Left cardiac atrium (tissue), 4 donors: ENCODE measurements at regions not wholly inside any gene's neighbourhood (a gene's known extent, or its start where the extent isn't known, plus 50 kb on each side); places are given as distances from the start of the nearest gene placed in this dataset.
"Not testable (repeated sequence)": the region's sequence is repeated elsewhere in the genome, so short reads cannot be mapped to it uniquely, and the experiment has no call there.

ENCODE experiments used
- ATAC-seq, 2 donors: fragments of 200-7000 bp; cut with Tn5 transposase; one replicate each; pipeline ENCODE4 v1.9.1; 2020; ENCODE audit warnings: mild to moderate bottlenecking in 2 of 2, moderate library complexity in 2 of 2
- DNase-seq: peaks from one replicate; pipeline ENCODE4 v3.0.0-alpha.2; 2020
- intact Hi-C, 2 donors: fragments of 100-400 bp; cut with DNase I; formaldehyde crosslinking; loops; one replicate each; pipeline versions ENCODE4 v1.14.1 to v1.15.1; 2022 to 2023
- donor health status: DM: no; HTN: yes; CAD: no.
- donor health status: DM: no; HTN: yes; CAD: no; lungs with severe emphysema.
- donor health status: DM: yes; HTN: yes; CAD: no.
- donor health status: Dilated cardiomyopathy.

- ATAC-seq (peak; percentile 65 to 92), DNase-seq (no peak)
- intact Hi-C loops, result no loop called here
Measured at GRCh38 chr2:67322353-67323001, 74.7 kb upstream of the ETAA1 start.

GRCh38 chr2:67323209-67323991 is 73.7 kb upstream of the ETAA1 start:
- DNase-seq (no peak), ATAC-seq (no peak)
- intact Hi-C loops, result no loop called here

- ATAC-seq (no peak), DNase-seq (no peak)
- intact Hi-C loops, result no loop called here
Measured at GRCh38 chr2:67329513-67329912, 67.6 kb upstream of the ETAA1 start.

GRCh38 chr2:67329951-67330350 is 67.2 kb upstream of the ETAA1 start:
- no peak for ATAC-seq
- no peak for DNase-seq
- intact Hi-C loops, result no loop called here

- DNase-seq, intact Hi-C loops, ATAC-seq: not testable (repeated sequence)
Measured at GRCh38 chr2:67331419-67332086, 65.6 kb upstream of the ETAA1 start.

GRCh38 chr2:67337903-67338302 is 59.2 kb upstream of the ETAA1 start:
- DNase-seq (no peak), ATAC-seq (no peak)
- intact Hi-C loops, result no loop called here

- ATAC-seq (no peak), DNase-seq (no peak)
- intact Hi-C loops, result no loop called here
Measured at GRCh38 chr2:67338601-67339233, 58.4 kb upstream of the ETAA1 start.

GRCh38 chr2:67339234-67339885 is 57.8 kb upstream of the ETAA1 start:
- DNase-seq (no peak), ATAC-seq (no peak)
- intact Hi-C loops, result no loop called here

- ATAC-seq (peak; percentile 78 to 93), DNase-seq (peak; percentile 26)
- intact Hi-C loops, result loop anchor here in 1 of 2 donors (10.0 kb wide), 2 partner anchors 74 to 314 kb away; no protein-coding TSS in a partner anchor
Measured at GRCh38 chr2:67340133-67341011, 56.8 kb upstream of the ETAA1 start.

GRCh38 chr2:67341012-67341318 is 56.2 kb upstream of the ETAA1 start:
- DNase-seq (no peak), ATAC-seq (no peak)
- intact Hi-C loops, result loop anchor here in 1 of 2 donors (10.0 kb wide), 2 partner anchors 74 to 314 kb away; no protein-coding TSS in a partner anchor

- ATAC-seq (no peak), DNase-seq (no peak)
- intact Hi-C loops, result loop anchor here in 1 of 2 donors (10.0 kb wide), 2 partner anchors 73 to 313 kb away; no protein-coding TSS in a partner anchor
Measured at GRCh38 chr2:67341336-67341735, 55.8 kb upstream of the ETAA1 start.

GRCh38 chr2:67342394-67342793 is 54.7 kb upstream of the ETAA1 start:
- intact Hi-C loops, result loop anchor here in 1 of 2 donors (10.0 kb wide), 2 partner anchors 72 to 312 kb away; no protein-coding TSS in a partner anchor
- no peak for DNase-seq
- no peak for ATAC-seq

GRCh38 chr2:67346718-67347407 is 50.3 kb upstream of the ETAA1 start:
- intact Hi-C loops, result loop anchor here in 1 of 2 donors (10.0 kb wide), 2 partner anchors 68 to 308 kb away; no protein-coding TSS in a partner anchor
- DNase-seq (no peak), ATAC-seq (no peak)
